Erythroblast (primary cell): ENCODE measurements at regions not wholly inside any gene's neighbourhood (a gene's known extent, or its start where the extent isn't known, plus 50 kb on each side); places are given as distances from the start of the nearest gene placed in this dataset.

Source experiments
- GATA1 ChIP-seq: IDR thresholded peaks from 2 replicates; pipeline ENCODE4 v1.6.1; 2011; ENCODE audit warnings: low read depth, mild to moderate bottlenecking, control low read depth, low read length, moderate library complexity
- POLR2A ChIP-seq: IDR thresholded peaks from 2 replicates; pipeline ENCODE4 v1.6.1; 2011; ENCODE audit warnings: mild to moderate bottlenecking, low read length

- TF ChIP-seq POLR2A (no peak), GATA1 (no peak)
Observed at GRCh38 chr2:22078701-22079100, 954.9 kb downstream of the TDRD15 start.
